ENCODE measurements at regions not wholly inside any gene's neighbourhood (a gene's known extent, or its start where the extent isn't known, plus 50 kb on each side); places are given as distances from the start of the nearest gene placed in this dataset.

DNA sequence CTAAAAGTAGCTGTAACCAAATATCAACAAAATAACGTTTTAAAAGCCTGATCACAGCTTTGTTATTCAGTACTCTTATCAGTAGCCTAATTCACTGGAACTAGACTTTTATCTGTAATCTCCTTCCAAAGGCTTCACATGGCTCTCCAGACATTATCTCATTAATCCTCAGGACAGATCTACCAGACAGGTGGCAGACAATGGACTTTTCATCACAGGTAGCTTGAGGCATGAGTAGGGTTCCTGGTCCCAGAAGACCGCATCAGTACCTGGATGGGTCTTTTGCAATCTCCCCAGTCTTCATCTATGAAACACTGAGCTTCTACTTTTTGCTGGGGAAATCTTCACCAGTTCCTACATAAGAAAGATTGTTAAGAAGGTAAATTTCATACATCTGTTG lies 132.2 kb upstream of the FOXD3 start:
- no peak overlapping the region for H3K4me3 Mint-ChIP-seq
- Histone ChIP-seq H3K27ac (ENCODE audit: low read length) (no peak overlapping the region), H3K9me3 (ENCODE audit: control insufficient read depth, insufficient read depth, low read length) (no peaks in the 10 kb centered on the region), H3K4me3 (ENCODE audit: low read length) (no peak overlapping the region), H3K27me3 (ENCODE audit: control insufficient read depth, insufficient read depth, low read length) (no peaks in the 10 kb centered on the region), H3K36me3 (ENCODE audit: control insufficient read depth, insufficient read depth, low read length) (no peaks in the 10 kb centered on the region), H3K4me1 (ENCODE audit: control insufficient read depth, insufficient read depth, low read length) (no peaks in the 10 kb centered on the region)
- no peaks in the 10 kb centered on the region for H3K4me1 Mint-ChIP-seq
- no peak for ATAC-seq
- no peak overlapping the region for H3K27ac Mint-ChIP-seq
- TF ChIP-seq, protein P1, sequence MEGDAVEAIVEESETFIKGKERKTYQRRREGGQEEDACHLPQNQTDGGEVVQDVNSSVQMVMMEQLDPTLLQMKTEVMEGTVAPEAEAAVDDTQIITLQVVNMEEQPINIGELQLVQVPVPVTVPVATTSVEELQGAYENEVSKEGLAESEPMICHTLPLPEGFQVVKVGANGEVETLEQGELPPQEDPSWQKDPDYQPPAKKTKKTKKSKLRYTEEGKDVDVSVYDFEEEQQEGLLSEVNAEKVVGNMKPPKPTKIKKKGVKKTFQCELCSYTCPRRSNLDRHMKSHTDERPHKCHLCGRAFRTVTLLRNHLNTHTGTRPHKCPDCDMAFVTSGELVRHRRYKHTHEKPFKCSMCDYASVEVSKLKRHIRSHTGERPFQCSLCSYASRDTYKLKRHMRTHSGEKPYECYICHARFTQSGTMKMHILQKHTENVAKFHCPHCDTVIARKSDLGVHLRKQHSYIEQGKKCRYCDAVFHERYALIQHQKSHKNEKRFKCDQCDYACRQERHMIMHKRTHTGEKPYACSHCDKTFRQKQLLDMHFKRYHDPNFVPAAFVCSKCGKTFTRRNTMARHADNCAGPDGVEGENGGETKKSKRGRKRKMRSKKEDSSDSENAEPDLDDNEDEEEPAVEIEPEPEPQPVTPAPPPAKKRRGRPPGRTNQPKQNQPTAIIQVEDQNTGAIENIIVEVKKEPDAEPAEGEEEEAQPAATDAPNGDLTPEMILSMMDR (IDR thresholded peaks at IDR 0.05) = no peak
- H3K36me3 Mint-ChIP-seq = no peaks in the 10 kb centered on the region
- intact Hi-C loops (cut with micrococcal nuclease) = no loop called here
- peaks cover 0 to 3% of the 10 kb centered on the region in 2 donors for H3K27me3 Mint-ChIP-seq (ENCODE audit: low read depth in 2 of 2)
- 79% methylated on average over 2 of the region's 2 CpGs for WGBS (ENCODE audit: insufficient coverage)
- H3K9me3 Mint-ChIP-seq = no peaks in the 10 kb centered on the region
- DNase-seq = no peak

DNA sequence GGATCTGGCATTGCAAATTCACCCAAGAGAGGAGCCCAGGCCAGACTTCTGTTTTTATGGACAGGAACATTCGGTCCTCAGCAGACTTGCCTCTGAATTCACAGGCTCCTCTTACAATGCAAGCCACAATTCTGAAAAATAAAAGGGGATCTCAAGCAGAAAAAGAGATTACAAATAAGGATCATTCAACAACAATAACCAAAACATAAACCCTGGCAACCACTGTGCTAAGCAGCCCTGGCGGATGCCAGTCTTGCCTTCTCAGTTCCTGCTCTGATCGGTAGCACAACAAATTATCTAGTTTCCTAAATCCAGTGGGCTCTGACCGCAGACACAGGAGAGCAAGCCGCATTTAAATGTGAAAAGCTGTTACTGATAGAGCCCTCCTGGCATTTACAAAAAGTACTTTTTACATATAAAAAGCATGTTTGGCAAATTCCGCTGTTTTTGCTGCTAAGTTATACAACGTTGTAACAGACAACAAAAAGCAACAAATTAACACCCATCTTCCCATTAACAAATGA lies 123.4 kb upstream of the FOXD3 start:
- intact Hi-C loops (cut with micrococcal nuclease) = no loop called here

DNA sequence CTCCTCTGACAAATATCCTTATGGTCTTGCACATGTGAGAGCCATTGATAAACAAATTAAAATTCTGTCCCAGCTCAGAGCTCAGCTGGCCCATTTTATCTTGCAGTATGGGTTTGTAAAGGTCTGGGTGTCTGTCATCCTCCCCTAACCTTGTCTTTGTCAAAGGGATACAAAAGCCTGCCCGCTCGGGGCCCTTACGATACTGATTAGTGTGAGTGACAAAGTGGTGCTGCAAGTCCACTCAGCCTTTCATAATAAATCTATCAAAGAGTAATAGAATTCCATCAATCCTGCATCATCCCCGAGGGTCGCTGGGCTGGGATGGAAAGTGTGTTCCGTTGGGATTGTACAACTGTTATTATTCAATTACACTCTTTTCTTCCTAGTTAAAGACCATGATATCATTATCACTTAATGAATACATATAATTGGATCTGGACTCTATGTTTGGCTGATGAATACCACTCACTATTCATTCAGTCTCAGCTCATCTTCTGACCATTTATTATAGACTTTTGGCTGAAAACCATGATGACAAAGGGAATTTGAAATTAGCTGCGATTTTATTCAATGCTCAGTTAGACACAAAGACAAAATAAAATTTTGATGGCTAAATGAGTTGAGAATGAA lies 122.5 kb upstream of the FOXD3 start:
- ATAC-seq = no peak
- Histone ChIP-seq H3K27ac (ENCODE audit: low read length) (no peak overlapping the region), H3K4me1 (ENCODE audit: control insufficient read depth, insufficient read depth, low read length) (no peaks in the 10 kb centered on the region), H3K9me3 (ENCODE audit: control insufficient read depth, insufficient read depth, low read length) (no peaks in the 10 kb centered on the region), H3K36me3 (ENCODE audit: control insufficient read depth, insufficient read depth, low read length) (no peaks in the 10 kb centered on the region), H3K27me3 (ENCODE audit: control insufficient read depth, insufficient read depth, low read length) (no peaks in the 10 kb centered on the region), H3K4me3 (ENCODE audit: low read length) (no peak overlapping the region)
- TF ChIP-seq, protein P1 (IDR thresholded peaks at IDR 0.05) = no peak
- no peak overlapping the region for H3K27ac Mint-ChIP-seq
- H3K4me3 Mint-ChIP-seq = no peak overlapping the region
- no peaks in the 10 kb centered on the region for H3K9me3 Mint-ChIP-seq
- no peaks in the 10 kb centered on the region for H3K4me1 Mint-ChIP-seq
- H3K27me3 Mint-ChIP-seq (ENCODE audit: low read depth in 2 of 2) = peaks cover 10 to 31% of the 10 kb centered on the region in 2 donors
- H3K36me3 Mint-ChIP-seq = no peaks in the 10 kb centered on the region
- intact Hi-C loops (cut with micrococcal nuclease) = no loop called here
- DNase-seq = no peak
- WGBS (ENCODE audit: insufficient coverage) = 80% methylated on average over 2 of the region's 7 CpGs

More for the DNA sequence above, 123.4 kb upstream of the FOXD3 start:
- H3K4me1 ChIP-seq (ENCODE audit: control insufficient read depth, insufficient read depth, low read length) = no peaks in the 10 kb centered on the region
- ATAC-seq (no peak), DNase-seq (no peak)
- Mint-ChIP-seq H3K27ac (no peak overlapping the region), H3K27me3 (ENCODE audit: low read depth in 2 of 2) (peaks cover 8 to 31% of the 10 kb centered on the region in 2 donors), H3K4me1 (no peaks in the 10 kb centered on the region), H3K9me3 (no peaks in the 10 kb centered on the region), H3K36me3 (no peaks in the 10 kb centered on the region), H3K4me3 (no peak overlapping the region)
- H3K27me3 ChIP-seq (ENCODE audit: control insufficient read depth, insufficient read depth, low read length) = no peaks in the 10 kb centered on the region
- H3K27ac ChIP-seq (ENCODE audit: low read length) = no peak overlapping the region
- H3K9me3 ChIP-seq (ENCODE audit: control insufficient read depth, insufficient read depth, low read length) = no peaks in the 10 kb centered on the region
- H3K36me3 ChIP-seq (ENCODE audit: control insufficient read depth, insufficient read depth, low read length) = no peaks in the 10 kb centered on the region
- WGBS (ENCODE audit: insufficient coverage) = 46% methylated on average over 7 of the region's 7 CpGs
- H3K4me3 ChIP-seq (ENCODE audit: low read length) = no peak overlapping the region
- TF ChIP-seq, protein P1 (IDR thresholded peaks at IDR 0.05) = no peak

DNA sequence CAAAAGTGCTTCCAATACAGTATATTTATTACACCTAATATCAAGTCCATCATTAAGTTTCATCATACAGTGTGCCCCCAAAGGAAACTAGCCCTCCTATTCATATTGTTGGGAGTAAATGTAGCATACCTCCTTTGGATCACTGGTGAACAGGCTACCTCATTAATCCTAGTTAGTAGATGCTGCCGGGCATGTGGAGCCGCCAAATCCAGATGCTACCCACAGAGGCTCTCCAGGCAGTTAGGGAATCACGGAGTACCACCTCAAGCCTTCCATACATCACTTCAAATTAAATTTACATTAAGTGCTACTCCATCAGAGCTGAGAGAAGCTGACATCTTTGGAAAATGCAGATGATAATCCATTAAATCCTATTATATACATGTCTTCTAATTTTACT lies 121.7 kb upstream of the FOXD3 start:
- TF ChIP-seq, protein P1 (IDR thresholded peaks at IDR 0.05) = no peak
- no peaks in the 10 kb centered on the region for H3K27me3 ChIP-seq (ENCODE audit: control insufficient read depth, insufficient read depth, low read length)
- H3K4me3 ChIP-seq (ENCODE audit: low read length) = no peak overlapping the region
- no peak for ATAC-seq
- no peak for DNase-seq
- WGBS (ENCODE audit: insufficient coverage) = 77% methylated on average over 3 of the region's 3 CpGs
- H3K27me3 Mint-ChIP-seq (ENCODE audit: low read depth in 2 of 2) = peaks cover 11 to 31% of the 10 kb centered on the region in 2 donors
- no peak overlapping the region for H3K27ac ChIP-seq (ENCODE audit: low read length)
- H3K36me3 ChIP-seq (ENCODE audit: control insufficient read depth, insufficient read depth, low read length) = no peaks in the 10 kb centered on the region
- no peaks in the 10 kb centered on the region for H3K9me3 Mint-ChIP-seq
- H3K27ac Mint-ChIP-seq = no peak overlapping the region
- intact Hi-C loops (cut with micrococcal nuclease) = loop anchor here (1.0 kb wide), 1 partner anchor 13 kb away; no protein-coding TSS in a partner anchor
- no peaks in the 10 kb centered on the region for H3K9me3 ChIP-seq (ENCODE audit: control insufficient read depth, insufficient read depth, low read length)
- H3K4me1 Mint-ChIP-seq = no peaks in the 10 kb centered on the region
- H3K36me3 Mint-ChIP-seq = no peaks in the 10 kb centered on the region
- H3K4me1 ChIP-seq (ENCODE audit: control insufficient read depth, insufficient read depth, low read length) = no peaks in the 10 kb centered on the region
- H3K4me3 Mint-ChIP-seq = no peak overlapping the region

Measured in natural killer cell (primary cell).